GM19240 (cell line): ENCODE measurements at regions not wholly inside any gene's neighbourhood (a gene's known extent, or its start where the extent isn't known, plus 50 kb on each side); places are given as distances from the start of the nearest gene placed in this dataset.
A peak's percentile ranks its signal among the peaks of the same experiment; 100 is the strongest.

ENCODE experiments used
- DNase-seq: peaks from one replicate; pipeline ENCODE4 v3.0.0; 2011; ENCODE audit warnings: low spot score; ENCODE audit not compliant: insufficient read length

DNA sequence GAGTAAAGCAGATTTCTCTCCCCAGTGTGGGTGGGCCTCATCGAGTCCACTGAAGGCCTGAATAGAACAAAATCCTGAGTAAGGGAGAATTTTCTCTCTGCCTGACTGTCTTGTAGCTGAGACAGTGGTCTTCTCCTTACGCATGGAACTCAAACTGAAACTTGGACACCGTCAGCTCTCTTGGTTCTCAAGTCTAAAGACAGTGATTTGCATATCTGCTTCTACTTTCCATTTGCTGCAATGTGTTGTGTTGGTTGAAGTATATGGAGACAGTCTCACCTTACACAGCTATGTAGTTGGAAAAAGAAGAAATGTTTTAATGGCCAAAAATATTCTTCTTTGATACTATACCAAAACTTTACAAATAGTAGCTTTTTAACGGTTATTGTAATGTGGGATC lies 160.2 kb upstream of the LMNTD1 start:
- peak; percentile 33 for DNase-seq

DNA sequence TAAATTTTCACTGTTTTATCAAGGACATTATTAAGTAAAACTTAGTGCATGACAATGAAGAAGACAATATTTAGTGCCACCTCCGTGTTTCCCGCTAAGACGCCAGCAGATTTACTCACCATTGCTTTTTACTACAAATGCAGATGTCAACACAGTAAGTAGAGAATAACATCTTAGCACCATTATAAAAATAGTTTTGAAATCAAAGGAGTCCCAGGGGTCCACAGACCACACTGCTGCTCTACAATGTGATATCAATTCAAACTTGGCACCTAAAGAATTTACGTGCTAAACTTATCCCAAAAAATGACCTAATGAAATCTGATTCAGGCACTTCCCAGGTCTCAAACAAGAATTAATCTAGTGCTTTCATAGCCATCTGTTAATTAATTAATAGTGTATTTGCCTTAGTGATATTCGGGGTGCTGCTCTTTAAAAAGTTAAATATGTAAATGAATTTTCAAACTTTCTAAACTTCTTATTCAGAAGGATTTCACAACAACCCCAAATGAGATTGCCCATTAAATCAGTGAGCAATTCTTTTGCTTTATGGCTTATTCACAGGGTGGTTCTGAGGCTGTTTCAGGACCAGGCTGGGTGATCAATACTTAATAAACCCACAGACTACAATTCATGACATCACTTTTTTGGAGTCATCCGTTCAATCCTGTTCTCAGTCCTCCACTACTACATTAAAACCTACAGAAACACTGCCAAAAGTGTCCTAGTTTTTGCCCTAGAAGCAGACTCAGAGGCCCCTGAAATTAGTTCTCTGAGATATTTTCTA lies 161.3 kb upstream of the LMNTD1 start:
- DNase-seq = no peak

DNA sequence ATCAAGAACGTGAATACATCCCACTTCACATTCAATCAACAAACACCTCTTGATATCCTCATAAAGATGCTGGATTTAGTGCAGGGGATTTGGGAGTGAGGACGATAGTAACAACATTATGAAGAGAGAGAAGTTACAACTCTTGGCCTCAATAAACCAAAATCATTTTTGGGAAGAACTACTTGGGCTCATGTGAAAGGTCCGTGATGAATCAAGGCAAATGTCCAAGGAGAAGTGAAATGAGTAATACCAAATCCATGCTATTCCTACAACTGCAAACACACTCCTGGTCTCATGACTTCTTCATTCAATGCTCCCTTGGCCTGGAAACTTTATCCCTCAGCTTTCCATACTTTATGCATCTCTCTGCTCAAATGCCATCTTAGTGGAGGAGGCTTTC lies 162.0 kb upstream of the LMNTD1 start:
- no peak for DNase-seq

DNA sequence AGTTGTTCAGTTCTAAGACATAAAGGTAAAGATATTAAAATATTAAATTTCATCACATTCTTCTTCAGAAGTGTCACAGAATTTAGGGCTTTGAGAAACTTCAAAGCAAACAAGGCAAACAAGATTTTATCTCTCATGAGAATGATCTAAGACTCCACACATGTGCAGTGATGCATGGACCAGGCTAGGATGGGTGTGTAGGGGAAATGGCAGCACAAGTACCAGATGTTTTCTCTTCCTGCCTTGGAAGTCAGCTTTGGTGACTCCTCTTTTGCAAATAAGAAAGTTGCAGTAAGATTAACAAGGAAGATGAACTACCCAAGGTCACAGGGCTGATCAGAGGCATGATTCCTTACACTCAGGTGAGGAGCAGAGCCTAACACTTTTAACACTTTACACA lies 163.8 kb upstream of the LMNTD1 start:
- no peak for DNase-seq

DNA sequence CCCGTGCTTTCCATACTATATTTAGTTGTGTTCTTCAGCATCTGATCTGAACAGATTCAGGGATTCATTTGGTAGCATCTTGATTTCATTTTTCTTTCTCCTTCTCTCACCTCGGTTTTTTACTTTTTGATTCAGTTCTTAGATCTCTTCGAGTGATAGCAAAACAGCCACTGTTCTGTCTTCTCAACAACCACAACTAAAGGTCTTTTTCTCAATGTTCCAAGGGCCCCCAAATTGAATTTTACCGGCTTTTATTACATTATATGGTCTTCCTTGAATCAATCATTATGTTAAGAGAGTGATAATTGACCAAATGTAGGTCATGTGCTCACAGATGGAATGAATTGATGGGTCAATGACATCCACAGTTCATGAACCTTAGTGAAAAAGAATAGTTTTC lies 164.5 kb upstream of the LMNTD1 start:
- no peak for DNase-seq

DNA sequence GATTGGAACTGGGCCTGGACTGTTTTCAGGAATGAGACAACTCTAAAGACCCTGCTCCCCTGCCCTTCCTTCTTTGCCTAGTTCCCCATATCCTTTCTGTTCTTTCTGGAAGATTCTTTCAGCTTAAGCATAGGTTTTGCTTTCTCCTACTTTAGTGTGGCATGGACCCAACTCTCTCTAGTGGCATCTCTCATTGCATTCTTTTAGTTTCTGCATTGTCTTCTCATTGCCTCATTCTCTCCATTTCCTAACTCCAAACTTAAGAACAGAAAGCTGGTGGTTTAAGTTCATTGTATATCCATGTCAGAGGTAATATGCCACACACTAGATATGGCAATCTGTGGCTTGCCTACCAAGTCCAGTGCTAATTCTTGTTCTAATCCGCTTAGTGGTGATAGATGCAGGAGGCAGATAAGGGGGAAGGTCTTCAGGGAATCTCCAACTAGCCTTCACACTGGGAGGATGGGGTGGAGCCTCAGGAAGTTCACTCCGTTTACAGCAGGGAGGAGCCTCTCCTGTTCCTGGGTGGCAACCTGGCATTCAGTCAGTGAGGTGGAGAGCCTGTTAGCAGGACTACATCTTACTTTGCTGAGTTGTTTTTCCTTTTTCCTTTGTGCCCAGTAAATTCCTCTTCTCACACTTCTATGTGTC lies 165.1 kb upstream of the LMNTD1 start:
- DNase-seq = no peak

DNA sequence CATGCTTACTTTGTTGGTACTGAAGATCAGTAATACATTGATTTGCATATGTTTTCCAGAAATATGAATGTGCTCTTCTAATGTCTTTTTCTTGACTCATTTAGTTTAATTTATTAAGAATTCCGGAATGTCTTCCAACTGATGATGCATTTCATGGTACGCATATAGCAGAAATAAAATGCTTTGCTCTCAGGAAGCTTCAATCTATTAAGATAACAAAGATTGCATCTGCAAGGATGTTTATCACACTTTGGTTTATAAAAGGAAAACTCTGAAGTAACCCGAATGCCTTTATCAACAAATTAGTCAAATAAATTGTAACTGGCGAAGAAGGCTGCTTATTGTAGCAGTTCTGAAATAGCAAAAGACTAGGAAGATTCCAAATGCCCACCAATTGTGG lies 166.4 kb upstream of the LMNTD1 start:
- no peak for DNase-seq

DNA sequence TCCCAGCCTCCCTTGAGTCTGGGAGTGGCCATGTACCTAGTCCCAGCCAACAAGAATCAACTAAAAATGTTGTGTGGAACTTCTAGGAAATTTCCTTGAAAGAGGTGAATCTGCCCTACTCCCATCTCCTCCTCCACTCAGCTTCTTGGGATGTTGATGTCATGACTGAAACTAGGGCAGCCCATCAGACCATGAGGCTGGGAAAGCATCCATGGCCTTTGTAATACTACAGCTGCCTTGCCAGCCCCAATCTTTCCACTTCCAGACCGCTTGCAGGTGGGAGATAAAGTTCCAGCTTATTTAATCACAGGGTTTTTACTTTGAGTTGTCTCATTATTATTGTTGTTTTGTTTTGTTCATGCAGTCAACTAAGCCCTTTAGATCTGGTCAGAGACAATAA lies 170.3 kb upstream of the LMNTD1 start:
- no peak for DNase-seq

DNA sequence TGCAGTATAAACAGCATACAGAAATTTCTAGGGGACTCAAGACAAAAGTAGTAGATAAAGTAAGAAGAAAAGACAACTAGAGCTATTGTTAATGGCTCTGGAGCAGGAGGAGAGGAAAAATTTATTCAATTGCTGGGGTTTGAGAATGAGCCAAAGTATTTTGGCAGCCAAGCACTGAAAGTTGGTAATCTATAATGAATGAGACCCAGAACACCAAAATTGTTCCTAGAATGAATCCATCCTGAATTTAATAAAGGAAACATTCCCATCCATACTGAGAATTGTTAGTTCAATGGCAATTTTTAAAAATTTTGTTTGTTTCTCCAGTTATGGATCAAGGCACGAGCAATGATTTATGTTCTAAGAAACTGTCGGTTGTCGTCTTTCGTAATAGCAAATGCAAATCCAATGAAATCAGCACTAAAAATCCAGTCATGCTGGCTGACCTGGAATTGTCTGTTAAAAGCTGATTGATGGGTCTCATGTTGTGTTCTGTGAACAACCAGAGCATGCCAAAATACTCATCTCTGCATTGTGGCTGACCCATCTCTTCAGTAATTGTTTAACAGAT lies 170.9 kb upstream of the LMNTD1 start:
- DNase-seq = no peak

DNA sequence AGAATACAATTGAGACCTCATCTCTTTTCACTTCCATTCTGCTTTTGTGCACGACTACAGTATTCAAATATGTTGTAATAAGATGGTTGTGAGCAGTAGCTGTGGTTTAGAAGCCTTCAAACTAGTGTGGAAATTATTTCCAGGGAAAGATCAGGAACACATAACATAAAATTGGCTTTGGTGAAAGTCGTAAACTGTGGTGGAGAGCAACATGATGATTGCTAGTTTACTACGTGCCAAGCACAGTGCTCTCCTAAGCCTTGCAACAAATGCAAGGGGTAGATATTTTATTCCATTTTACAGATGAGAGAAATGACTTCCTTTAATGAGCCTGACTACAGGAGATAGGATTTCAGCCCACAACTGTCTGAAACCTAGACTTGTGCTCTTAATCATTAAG lies 172.4 kb upstream of the LMNTD1 start:
- no peak for DNase-seq

DNA sequence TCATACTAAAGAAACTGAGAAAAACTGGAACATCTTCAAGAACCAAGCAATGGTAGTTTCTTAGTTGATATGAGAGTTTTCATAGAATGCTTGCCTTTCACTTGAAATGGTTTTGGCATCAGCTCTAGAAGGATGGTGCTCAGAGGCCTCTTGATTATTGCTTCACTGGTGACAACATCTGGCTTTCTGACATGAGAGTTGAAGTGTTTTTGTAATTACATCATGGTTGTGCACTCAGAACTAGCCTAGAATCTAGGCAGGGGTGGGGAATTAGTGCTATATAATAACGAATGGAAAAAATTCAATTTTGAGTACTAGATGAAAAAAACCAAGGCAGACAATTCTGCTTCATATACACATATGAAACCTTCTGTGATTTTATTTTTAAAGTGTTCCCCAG lies 172.8 kb upstream of the LMNTD1 start:
- no peak for DNase-seq

DNA sequence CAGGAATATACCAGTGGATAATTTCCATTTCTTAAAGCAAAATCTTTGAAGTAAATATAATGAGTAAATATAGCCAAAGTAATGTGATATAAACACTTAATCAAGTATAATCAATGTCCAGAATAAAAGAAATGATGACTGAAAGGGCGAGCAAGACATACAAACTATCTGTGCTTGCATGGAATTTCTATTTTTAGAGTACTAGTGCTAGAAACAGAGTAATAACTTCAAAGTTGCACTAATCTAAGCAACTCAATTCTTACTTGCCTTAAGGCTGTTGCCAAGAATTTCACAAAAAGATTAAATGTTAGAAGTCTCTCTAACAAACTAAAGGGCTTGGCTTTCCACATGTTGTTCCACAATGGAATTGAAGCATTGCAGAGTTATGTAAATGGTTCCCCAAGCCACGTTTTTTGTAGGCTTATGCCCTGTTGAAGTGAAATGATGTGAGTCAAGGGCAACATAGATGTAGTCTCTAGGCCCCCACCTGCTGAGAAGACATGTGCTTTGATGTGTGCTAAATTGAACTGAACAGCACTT lies 175.0 kb upstream of the LMNTD1 start:
- no peak for DNase-seq

DNA sequence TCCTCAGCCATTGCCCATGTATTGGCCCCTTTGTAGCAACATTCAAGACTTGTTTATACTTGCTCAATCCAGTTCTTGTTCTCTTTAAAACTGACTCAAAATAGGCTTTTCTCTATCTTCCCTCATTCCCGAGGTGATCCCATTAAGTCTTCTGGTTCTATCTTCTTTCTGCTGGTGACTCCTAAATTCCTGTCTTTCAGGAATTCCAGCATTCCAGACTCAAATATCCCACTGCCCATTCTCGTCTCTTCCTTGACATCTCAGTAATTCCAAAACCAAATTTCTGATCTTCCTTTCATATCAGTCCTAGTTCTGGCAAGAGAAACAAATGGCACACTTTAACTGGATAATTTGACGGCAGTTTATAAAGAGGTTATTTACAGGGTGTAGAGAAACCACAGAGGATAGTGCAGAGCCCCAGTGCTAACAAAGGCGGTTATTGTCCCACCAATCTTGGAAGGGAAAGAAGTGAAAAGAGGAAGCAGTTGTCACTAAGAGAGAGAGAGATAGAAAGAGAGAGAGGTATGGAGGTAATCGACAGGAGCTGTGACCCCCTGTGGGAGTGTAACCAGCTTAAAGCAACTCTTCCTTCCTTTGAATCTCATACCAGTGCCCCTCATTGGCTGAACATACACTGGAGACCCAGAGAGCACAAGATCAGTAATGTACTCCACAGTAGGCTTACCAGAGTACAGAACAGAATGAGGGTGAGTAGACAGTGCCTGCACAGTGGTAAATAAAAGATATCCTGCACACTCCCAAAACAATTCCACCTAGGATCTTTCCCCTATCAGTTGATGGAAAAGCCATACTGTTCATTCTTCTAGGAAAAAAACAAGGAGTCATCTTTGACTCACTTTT lies 177.6 kb upstream of the LMNTD1 start:
- DNase-seq = no peak

DNA sequence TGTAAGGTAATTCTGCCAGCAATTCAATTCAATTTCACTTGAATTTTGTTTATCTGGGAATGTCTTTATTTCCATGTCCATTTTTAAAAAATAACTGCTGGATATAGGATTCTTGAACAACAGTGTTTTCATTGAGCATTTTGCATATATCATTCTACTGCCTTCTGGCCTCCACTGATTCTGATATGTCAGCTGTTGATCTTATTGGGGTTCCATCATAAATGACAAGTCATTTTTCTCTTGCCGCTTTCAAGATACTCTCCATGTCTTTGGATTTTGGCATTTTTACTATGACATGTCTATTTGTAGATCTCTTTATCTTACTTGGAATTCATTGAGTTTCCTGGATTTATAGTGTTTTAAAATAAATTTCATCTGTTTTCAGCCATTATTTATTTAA lies 180.5 kb upstream of the LMNTD1 start:
- DNase-seq = no peak

DNA sequence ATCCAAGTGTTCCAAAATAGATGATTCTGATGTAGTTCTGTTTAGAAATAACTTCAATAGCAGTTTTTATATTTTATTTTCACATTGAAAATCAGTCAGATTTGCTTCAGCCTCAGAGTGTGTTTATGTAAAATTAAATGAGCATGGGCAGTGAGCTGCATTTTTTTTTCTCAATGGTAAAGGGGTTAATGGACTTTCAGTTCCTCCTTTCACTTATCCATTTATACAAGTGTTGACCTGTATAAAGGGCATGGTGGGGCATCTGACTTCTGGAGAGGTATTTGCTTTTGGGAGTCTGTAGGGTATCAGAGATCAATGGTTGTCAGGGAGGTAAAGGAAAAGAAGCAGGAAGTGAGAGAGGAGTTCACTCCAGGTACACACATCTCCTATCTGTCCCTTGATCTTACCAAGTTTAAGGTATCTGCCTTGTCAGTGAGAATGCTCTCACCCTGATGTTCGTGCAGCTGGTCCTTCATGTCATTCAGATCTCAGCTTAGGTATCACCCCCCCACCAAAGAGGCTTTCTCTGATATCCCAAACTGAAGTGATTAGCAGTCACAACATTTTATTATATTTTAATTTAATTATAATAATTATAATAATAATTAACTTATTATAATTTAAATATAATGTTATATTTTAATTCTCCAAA lies 181.6 kb upstream of the LMNTD1 start:
- no peak for DNase-seq

DNA sequence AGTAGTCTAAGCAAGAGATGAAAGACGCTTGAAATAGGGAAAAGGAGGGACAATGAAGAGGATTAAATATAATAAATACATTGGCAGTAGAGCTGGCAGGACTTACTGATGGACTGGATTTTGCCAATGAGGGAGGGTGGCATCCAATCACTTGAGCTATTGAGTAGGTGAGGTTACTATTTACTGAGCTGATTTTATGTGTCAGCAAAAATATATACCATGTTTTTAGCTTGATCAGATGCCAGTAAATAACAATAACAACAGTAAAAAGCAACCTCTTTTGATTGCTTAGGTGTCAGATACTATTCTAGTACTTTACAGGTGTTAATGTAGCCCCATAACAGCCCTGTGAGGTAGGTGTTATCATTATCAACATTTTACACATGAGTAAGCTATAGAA lies 187.5 kb upstream of the LMNTD1 start:
- DNase-seq = no peak

DNA sequence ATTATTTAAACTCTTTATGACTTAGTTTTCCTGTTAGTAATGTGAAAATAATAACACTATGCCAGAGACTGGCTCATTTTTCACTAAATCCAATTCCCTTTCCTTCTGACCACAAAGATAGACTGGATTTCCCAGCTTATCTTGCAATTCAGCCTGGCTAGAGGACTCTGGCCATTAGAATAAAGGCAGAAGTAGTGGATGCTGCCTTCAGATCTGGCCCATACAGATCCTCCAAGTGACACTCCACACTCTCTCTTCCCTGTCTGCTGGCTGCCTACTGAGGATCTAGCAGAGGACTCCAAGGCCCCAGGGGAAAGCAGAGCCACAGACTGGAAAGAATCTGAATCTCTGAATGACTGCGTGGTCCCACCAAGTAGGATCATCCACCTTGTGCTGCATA lies 188.8 kb upstream of the LMNTD1 start:
- no peak for DNase-seq

DNA sequence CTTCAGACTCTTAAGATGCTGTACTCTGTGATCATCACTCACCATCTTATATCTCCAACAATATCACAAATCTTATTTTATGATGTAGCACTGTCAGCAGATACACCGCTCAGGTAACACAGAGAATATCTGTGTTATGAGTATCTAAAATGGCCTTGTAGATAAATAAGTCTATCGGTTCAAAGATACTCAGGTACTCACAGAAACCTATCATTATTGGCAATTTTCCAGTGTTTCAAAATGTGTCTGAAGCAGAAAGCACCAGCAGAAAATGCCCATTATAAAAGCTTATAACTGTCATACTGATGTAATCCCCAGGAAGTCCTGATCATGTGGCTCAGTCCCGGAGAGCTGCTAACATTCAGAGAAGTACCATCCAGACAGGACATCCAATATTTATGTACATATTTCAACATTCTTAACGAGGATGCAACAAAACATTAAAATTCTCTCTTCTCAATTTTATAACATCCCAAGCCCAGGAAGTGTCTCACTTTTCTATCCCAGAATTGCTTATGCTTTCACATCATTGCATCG lies 190.7 kb upstream of the LMNTD1 start:
- no peak for DNase-seq

DNA sequence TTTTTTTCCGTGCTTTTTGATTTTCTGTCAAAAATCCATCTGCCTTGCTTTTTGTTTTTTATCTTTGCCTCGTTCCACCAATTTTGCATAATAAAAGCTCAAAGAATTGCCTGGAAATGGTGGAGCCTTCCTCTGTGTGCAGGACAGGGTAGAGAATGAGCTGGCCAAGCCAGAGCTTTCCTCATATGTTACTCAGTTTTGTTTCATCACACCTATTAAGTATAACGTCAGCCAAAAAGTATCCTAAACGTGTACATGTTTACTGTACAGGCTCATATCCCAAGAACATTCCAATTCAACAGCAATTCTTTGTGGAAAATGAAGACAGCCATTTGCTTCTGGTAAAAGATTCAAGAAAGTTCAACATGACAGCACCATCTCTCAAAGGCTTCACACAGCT lies 191.2 kb upstream of the LMNTD1 start:
- no peak for DNase-seq

DNA sequence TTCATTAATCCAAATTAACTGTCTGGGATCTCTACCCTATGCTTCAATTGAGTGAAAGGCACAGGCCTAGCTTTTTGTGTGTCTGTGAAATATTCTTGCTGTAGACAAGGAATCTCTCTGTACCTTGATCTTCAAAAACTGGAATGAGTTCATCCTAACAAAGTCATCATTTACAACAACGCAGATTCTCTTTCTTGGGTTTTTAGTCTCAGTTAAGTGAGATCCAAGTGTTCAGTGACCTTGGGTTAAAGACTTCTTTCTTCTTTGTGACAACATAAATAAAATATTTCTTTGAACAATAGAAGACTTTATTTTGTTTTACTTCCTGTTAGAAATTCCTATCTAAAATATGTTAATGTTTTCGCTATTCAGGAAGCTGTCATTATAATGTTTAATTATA lies 192.2 kb upstream of the LMNTD1 start:
- DNase-seq = no peak

DNA sequence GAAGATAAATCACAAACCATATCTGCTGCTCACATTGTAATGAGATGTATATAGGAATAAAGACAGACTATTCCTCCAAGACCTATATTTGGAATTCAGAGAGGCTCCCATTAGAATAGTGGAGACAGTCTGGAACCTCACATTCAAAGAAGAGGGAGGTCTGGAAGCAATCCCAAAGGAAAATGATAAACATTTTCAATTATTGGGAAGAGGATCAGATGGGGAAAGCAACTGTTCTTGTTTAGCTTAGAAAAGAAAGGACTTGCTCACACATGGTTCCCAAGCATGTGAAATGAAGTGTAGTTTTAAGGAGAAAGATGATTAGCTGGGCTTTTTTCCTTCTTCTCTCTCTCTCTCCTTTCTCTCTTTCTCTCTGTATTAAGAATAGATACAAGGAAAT lies 193.0 kb upstream of the LMNTD1 start:
- DNase-seq = no peak
